ENCODE measurements at regions not wholly inside any gene's neighbourhood (a gene's known extent, or its start where the extent isn't known, plus 50 kb on each side); places are given as distances from the start of the nearest gene placed in this dataset.

GRCh38 chr14:22190411-22191191 is 398.4 kb downstream of the DAD1 start:
- Histone ChIP-seq H2BK120ac (replicated peaks; ENCODE audit: low read depth, low read length) (no peak overlapping the region), H3K9ac (replicated peaks in 1 of 4; ENCODE audit: extremely low read depth in 1 of 4, low read depth in 3 of 4, low read length in 3 of 4) (no peak overlapping the region), H3K4me2 (ENCODE audit: insufficient read depth in 1 of 2, low read depth in 2 of 2, low read length in 2 of 2) (no peak overlapping the region), H3K23ac (ENCODE audit: insufficient read length) (no peak overlapping the region), H2BK5ac (ENCODE audit: low read depth, low read length) (no peak overlapping the region), H2AFZ (ENCODE audit: low read length) (no peak overlapping the region), H4K8ac (ENCODE audit: extremely low read depth, insufficient read depth, low read length) (no peak overlapping the region), H3K27me3 (replicated peaks in 1 of 4; ENCODE audit: control insufficient read depth in 3 of 4, extremely low read depth in 1 of 4, insufficient read depth in 3 of 4, low read length in 3 of 4) (no peaks in the 10 kb centered on the region), H4K20me1 (replicated peaks in 1 of 2; ENCODE audit: control insufficient read depth in 1 of 2, insufficient read depth in 2 of 2, low read length in 2 of 2) (no peaks in the 10 kb centered on the region), H4K91ac (replicated peaks; ENCODE audit: insufficient read length, low read length) (no peak overlapping the region), H3K4ac (replicated peaks; ENCODE audit: insufficient read length, low read depth, low read length) (no peak overlapping the region), H3K79me2 (ENCODE audit: control insufficient read depth in 1 of 2, insufficient read depth in 2 of 2, low read length in 2 of 2) (no peaks in the 10 kb centered on the region), H2BK12ac (ENCODE audit: low read depth, low read length) (no peak overlapping the region), H3K23me2 (ENCODE audit: low read depth, low read length) (no peaks in the 10 kb centered on the region), H3K14ac (ENCODE audit: insufficient read length) (no peak overlapping the region), H3K36me3 (ENCODE audit: control insufficient read depth in 2 of 4, insufficient read depth in 4 of 4, low read length in 3 of 4) (no peaks in the 10 kb centered on the region), H3K4me1 (replicated peaks in 1 of 4; ENCODE audit: control insufficient read depth in 3 of 4, insufficient read depth in 4 of 4, low read length in 3 of 4) (no peaks in the 10 kb centered on the region), H2AK5ac (ENCODE audit: low read depth, low read length) (no peak overlapping the region), H3K4me3 (ENCODE audit: extremely low read depth in 1 of 4, insufficient read depth in 2 of 4, low read depth in 3 of 4, low read length in 4 of 4) (no peak overlapping the region), H3K18ac (ENCODE audit: extremely low read depth, low read length) (no peak overlapping the region), H4K5ac (ENCODE audit: insufficient read length, low read depth, low read length) (no peak overlapping the region), H3K27ac (ENCODE audit: low read depth, low read length) (no peak overlapping the region), H3K79me1 (ENCODE audit: low read depth, low read length) (no peaks in the 10 kb centered on the region), H2BK15ac (ENCODE audit: low read length) (no peak overlapping the region), H3K56ac (replicated peaks; ENCODE audit: insufficient read length, low read depth, low read length) (no peak overlapping the region), H3K9me3 (ENCODE audit: insufficient read depth in 2 of 2, low read depth in 1 of 2, low read length in 1 of 2) (no peaks in the 10 kb centered on the region), H2BK20ac (ENCODE audit: low read length) (no peak overlapping the region)
- ChIA-PET POLR2A (ENCODE audit: partially characterized antibody) (no interaction called here), CTCF (ENCODE audit: partially characterized antibody) (interaction anchor here (0.8 to 1.4 kb wide), 3 partner anchors 10 to 129 kb away, joined by 3 to 8 read pairs (median 4); no protein-coding TSS in a partner anchor)
- 81% methylated on average over 10 of the region's 10 CpGs; no CpG with 5 or more reads in 1 of the 2 experiments for WGBS, 2 experiments (ENCODE audit: extremely low coverage in 1 of 2, insufficient coverage in 1 of 2, insufficient read length in 1 of 2, insufficient replicate concordance in 2 of 2, low coverage in 1 of 2, low lambda C conversion rate in 2 of 2, missing lambda C conversion rate in 1 of 2)
- FAIRE-seq: no peak
- no peak for DNase-seq (ENCODE audit: low read depth in 1 of 2, low spot score in 2 of 2)
- TF ChIP-seq GABPA (IDR thresholded peaks at IDR 0.05; ENCODE audit: borderline replicate concordance, insufficient read depth, low read length): no peak
- TF ChIP-seq KDM4A (IDR thresholded peaks at IDR 0.05; ENCODE audit: low read depth, low read length, severe bottlenecking): no peak
- no peak for TF ChIP-seq JUN (IDR thresholded peaks at IDR 0.05; ENCODE audit: low read depth, low read length)
- TF ChIP-seq ZNF274 (IDR thresholded peaks at IDR 0.05; ENCODE audit: borderline replicate concordance, extremely low read depth, low read length): no peak
